NB4 (cell line): ENCODE measurements at regions not wholly inside any gene's neighbourhood (a gene's known extent, or its start where the extent isn't known, plus 50 kb on each side); places are given as distances from the start of the nearest gene placed in this dataset.

ENCODE experiments used
- POLR2A ChIP-seq: IDR thresholded peaks from 2 replicates; pipeline ENCODE4 v1.6.1; 2011; ENCODE audit warnings: mild to moderate bottlenecking; ENCODE audit not compliant: insufficient read length; ENCODE audit errors: extremely low read depth
- TF ChIP-seq, protein P1 (sequence below): IDR thresholded peaks from one replicate; pipeline ENCODE4 v1.5.1; 2012; ENCODE audit warnings: low read depth, low read length

DNA sequence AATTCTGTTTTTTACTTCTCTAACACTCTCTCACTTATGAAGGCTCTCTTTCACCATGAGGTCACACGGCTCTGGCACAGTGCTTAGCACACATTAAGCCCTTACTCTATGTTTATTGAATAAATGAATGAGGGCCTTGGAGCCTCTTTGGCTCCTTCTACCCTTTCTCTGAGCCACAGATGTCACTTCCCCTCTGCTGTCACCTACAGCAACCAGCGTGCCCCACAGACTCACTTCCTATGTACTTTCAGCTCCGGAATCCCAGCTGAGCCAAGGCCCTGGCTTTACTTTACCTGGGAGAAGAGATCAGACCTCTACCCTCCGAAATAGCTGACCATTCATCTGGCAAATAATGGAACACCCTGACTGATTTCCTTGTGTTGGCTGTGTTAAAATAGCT lies 53.7 kb upstream of the HMCN1 start:
- TF ChIP-seq, protein P1, sequence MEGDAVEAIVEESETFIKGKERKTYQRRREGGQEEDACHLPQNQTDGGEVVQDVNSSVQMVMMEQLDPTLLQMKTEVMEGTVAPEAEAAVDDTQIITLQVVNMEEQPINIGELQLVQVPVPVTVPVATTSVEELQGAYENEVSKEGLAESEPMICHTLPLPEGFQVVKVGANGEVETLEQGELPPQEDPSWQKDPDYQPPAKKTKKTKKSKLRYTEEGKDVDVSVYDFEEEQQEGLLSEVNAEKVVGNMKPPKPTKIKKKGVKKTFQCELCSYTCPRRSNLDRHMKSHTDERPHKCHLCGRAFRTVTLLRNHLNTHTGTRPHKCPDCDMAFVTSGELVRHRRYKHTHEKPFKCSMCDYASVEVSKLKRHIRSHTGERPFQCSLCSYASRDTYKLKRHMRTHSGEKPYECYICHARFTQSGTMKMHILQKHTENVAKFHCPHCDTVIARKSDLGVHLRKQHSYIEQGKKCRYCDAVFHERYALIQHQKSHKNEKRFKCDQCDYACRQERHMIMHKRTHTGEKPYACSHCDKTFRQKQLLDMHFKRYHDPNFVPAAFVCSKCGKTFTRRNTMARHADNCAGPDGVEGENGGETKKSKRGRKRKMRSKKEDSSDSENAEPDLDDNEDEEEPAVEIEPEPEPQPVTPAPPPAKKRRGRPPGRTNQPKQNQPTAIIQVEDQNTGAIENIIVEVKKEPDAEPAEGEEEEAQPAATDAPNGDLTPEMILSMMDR: no peak
- no peak for TF ChIP-seq POLR2A
